ENCODE measurements at regions not wholly inside any gene's neighbourhood (a gene's known extent, or its start where the extent isn't known, plus 50 kb on each side); places are given as distances from the start of the nearest gene placed in this dataset.

DNA sequence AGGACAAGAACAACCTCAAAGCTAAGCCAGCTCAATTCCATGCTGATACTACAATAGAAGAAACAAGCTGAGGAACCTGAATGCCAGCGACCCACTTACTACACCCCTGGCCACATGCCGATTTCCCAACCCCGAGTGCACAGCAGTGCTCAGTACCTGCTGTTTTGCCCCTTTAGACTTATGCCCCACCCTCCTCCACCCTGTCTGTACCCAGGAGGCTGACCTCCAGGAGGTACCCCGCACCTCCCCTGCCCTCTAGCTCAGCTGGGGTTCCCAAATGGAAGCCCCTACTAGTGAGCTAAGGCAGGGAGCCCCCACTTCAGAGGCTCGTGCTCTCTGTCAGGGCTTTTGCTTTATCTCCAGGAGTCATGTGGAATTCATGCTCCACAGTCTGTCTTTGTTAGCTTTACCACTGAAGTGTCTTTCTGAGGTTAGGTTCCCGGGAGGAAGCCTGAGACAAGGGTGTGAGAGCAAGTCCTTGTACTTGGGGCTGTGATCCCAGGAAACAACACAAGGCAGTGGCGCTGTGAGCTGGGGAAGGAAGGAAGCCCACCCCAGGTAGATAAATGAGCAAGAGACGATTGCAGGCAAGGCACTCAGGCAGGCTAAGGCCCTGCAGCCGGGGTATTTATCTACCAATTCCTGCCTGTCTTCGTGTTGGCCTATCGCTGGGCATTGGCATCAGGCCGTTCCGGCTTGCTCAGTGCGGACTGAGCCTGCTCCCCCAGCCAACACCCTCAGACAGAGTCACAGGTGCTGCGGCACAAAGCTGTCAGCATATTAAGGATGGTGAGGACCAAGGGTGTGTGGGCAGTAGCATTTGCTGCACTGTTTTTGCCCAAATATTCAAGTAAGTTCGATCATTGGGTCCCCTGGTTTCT lies 220.5 kb downstream of the CYP26B1 start:
- no peaks in the 10 kb centered on the region for H3K79me2 ChIP-seq (ENCODE audit: low read length)
- H2AFZ ChIP-seq (ENCODE audit: low read length): no peak overlapping the region
- no peaks in the 10 kb centered on the region for H4K20me1 ChIP-seq (ENCODE audit: insufficient read depth, low read length)
- no peaks in the 10 kb centered on the region for H3K27me3 ChIP-seq (replicated peaks; ENCODE audit: insufficient read depth, low read length)
- no peaks in the 10 kb centered on the region for H3K4me1 ChIP-seq (ENCODE audit: low read length)
- no peaks in the 10 kb centered on the region for H3K36me3 ChIP-seq (replicated peaks; ENCODE audit: insufficient read depth, low read length)
- no peaks in the 10 kb centered on the region for H3K9me3 ChIP-seq (replicated peaks; ENCODE audit: insufficient read depth, low read length)
- no peaks in the 10 kb centered on the region for H3K9me2 ChIP-seq (replicated peaks; ENCODE audit: insufficient read depth, low read length)
- TF ChIP-seq EZH2phosphoT487 (IDR thresholded peaks at IDR 0.05; ENCODE audit: low read length) (no peak), EZH2 (optimal IDR thresholded peaks at IDR 0.05; ENCODE audit: low read depth, low read length) (no peak)
- TF ChIP-seq, protein P1, sequence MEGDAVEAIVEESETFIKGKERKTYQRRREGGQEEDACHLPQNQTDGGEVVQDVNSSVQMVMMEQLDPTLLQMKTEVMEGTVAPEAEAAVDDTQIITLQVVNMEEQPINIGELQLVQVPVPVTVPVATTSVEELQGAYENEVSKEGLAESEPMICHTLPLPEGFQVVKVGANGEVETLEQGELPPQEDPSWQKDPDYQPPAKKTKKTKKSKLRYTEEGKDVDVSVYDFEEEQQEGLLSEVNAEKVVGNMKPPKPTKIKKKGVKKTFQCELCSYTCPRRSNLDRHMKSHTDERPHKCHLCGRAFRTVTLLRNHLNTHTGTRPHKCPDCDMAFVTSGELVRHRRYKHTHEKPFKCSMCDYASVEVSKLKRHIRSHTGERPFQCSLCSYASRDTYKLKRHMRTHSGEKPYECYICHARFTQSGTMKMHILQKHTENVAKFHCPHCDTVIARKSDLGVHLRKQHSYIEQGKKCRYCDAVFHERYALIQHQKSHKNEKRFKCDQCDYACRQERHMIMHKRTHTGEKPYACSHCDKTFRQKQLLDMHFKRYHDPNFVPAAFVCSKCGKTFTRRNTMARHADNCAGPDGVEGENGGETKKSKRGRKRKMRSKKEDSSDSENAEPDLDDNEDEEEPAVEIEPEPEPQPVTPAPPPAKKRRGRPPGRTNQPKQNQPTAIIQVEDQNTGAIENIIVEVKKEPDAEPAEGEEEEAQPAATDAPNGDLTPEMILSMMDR (IDR thresholded peaks at IDR 0.05; ENCODE audit: low read length): no peak
- DNase-seq: no peak
- no peak overlapping the region for H3K27ac ChIP-seq (ENCODE audit: low read length)
- no peaks in the 10 kb centered on the region for H3F3A ChIP-seq (ENCODE audit: insufficient read depth, low read length)
- no peak overlapping the region for H3K4me3 ChIP-seq (ENCODE audit: low read length)
- H3K4me2 ChIP-seq (ENCODE audit: low read depth, low read length): no peak overlapping the region
- no peak overlapping the region for H3K9ac ChIP-seq (ENCODE audit: low read length)

DNA sequence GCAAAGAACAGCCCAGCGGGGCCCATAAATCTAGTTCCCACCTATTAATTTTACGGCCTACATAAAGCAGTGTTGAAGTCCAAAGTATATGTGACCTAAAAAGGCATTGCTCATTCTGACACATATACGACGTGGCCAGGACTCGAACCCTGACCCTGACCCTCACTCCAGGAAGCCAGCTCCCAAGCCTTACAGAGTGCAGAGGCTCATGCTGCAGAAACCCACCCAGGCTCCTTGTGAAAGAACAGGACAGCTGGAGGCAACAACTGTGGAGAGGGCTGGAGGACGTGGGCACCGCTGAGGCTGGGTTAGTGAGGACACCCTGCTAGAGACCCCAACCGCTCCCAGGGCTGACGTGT lies 221.6 kb downstream of the CYP26B1 start:
- no peaks in the 10 kb centered on the region for H3K36me3 ChIP-seq (replicated peaks; ENCODE audit: insufficient read depth, low read length)
- no peak overlapping the region for H3K27ac ChIP-seq (ENCODE audit: low read length)
- no peaks in the 10 kb centered on the region for H3K9me2 ChIP-seq (replicated peaks; ENCODE audit: insufficient read depth, low read length)
- H3K4me3 ChIP-seq (ENCODE audit: low read length): no peak overlapping the region
- H4K20me1 ChIP-seq (ENCODE audit: insufficient read depth, low read length): no peaks in the 10 kb centered on the region
- no peak overlapping the region for H2AFZ ChIP-seq (ENCODE audit: low read length)
- no peaks in the 10 kb centered on the region for H3K79me2 ChIP-seq (ENCODE audit: low read length)
- no peak for DNase-seq
- H3K4me2 ChIP-seq (ENCODE audit: low read depth, low read length): no peak overlapping the region
- no peak overlapping the region for H3K9ac ChIP-seq (ENCODE audit: low read length)
- no peaks in the 10 kb centered on the region for H3K9me3 ChIP-seq (replicated peaks; ENCODE audit: insufficient read depth, low read length)
- TF ChIP-seq, protein P1 (IDR thresholded peaks at IDR 0.05; ENCODE audit: low read length): no peak
- TF ChIP-seq EZH2 (optimal IDR thresholded peaks at IDR 0.05; ENCODE audit: low read depth, low read length): no peak
- TF ChIP-seq EZH2phosphoT487 (IDR thresholded peaks at IDR 0.05; ENCODE audit: low read length): no peak
- H3K4me1 ChIP-seq (ENCODE audit: low read length): no peaks in the 10 kb centered on the region
- no peaks in the 10 kb centered on the region for H3K27me3 ChIP-seq (replicated peaks; ENCODE audit: insufficient read depth, low read length)
- no peaks in the 10 kb centered on the region for H3F3A ChIP-seq (ENCODE audit: insufficient read depth, low read length)

DNA sequence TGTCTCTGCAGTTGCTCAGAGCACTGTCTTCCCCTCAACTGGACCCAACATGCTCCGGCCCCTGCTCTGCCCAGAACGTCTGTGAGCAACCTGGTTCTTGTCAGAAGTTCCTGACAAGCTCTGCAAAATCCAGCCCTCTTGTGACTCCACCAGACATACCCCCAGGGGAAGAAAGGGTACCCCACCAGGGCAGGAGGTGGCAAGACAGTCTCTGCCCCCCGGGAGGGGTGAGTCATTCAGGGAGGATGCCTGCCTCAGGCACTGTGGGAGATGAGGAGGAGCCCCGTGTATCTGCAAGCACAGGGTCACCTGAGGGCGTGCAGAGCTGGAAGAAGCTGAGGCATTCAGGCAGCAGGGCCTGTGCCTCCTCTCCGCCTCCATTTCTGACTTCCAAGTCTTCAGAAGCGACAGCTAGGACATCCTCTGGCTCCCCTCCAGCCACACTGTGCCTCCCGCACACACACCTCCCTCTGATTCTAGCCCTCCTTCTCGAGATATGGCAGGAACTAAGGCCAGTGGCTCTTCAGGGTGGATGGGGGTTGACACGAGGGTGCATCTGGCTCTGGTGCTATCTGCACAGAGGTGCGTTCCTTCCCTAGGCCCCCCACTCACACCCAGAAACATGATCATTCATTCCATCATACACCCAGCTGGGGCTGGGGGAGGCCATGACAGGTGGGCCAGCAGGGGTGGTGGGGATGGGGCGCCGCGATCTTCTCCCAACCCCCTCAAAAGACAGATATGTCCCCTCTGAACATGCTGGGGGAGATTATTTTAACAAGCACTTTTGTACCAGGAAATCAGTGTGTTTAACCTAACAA lies 222.2 kb downstream of the CYP26B1 start:
- Histone ChIP-seq H3K9ac (ENCODE audit: low read length) (no peak overlapping the region), H3K27me3 (replicated peaks; ENCODE audit: insufficient read depth, low read length) (no peaks in the 10 kb centered on the region), H3K27ac (ENCODE audit: low read length) (no peak overlapping the region), H3F3A (ENCODE audit: insufficient read depth, low read length) (no peaks in the 10 kb centered on the region), H3K9me3 (replicated peaks; ENCODE audit: insufficient read depth, low read length) (no peaks in the 10 kb centered on the region), H3K9me2 (replicated peaks; ENCODE audit: insufficient read depth, low read length) (no peaks in the 10 kb centered on the region), H2AFZ (ENCODE audit: low read length) (no peak overlapping the region), H3K4me3 (ENCODE audit: low read length) (no peak overlapping the region), H3K4me1 (ENCODE audit: low read length) (no peaks in the 10 kb centered on the region), H3K79me2 (ENCODE audit: low read length) (no peaks in the 10 kb centered on the region), H3K4me2 (ENCODE audit: low read depth, low read length) (no peak overlapping the region), H3K36me3 (replicated peaks; ENCODE audit: insufficient read depth, low read length) (no peaks in the 10 kb centered on the region), H4K20me1 (ENCODE audit: insufficient read depth, low read length) (no peaks in the 10 kb centered on the region)
- no peak for DNase-seq
- TF ChIP-seq, protein P1 (IDR thresholded peaks at IDR 0.05; ENCODE audit: low read length): no peak
- no peak for TF ChIP-seq EZH2 (optimal IDR thresholded peaks at IDR 0.05; ENCODE audit: low read depth, low read length)
- no peak for TF ChIP-seq EZH2phosphoT487 (IDR thresholded peaks at IDR 0.05; ENCODE audit: low read length)

All from MM.1S (cell line).